Stimulated activated naive CD8-positive, alpha-beta T cell treated with anti-CD3 and anti-CD28 coated beads, Interleukin-15, amount 100 ng/mL, for 72 hours (primary cell): ENCODE measurements at regions not wholly inside any gene's neighbourhood (a gene's known extent, or its start where the extent isn't known, plus 50 kb on each side); places are given as distances from the start of the nearest gene placed in this dataset.
"Not testable (repeated sequence)": the region's sequence is repeated elsewhere in the genome, so short reads cannot be mapped to it uniquely, and the experiment has no call there.

ENCODE experiments used
- ATAC-seq: fragments of 150-1000 bp; cut with Tn5 transposase; 2 replicates; pipeline ENCODE4 v1.10.0; 2021; ENCODE audit warnings: mild to moderate bottlenecking, moderate library complexity
- DNase-seq, 2 donors: peaks; one replicate each; pipeline ENCODE4 v3.0.0; 2021 to 2022
- H3K27ac Mint-ChIP-seq, 2 donors: one replicate each; pipeline ENCODE4 v1.8.0; 2022; ENCODE audit warnings: mild to moderate bottlenecking in 2 of 2, mixed read lengths in 2 of 2, moderate library complexity in 2 of 2
- H3K27me3 Mint-ChIP-seq: one replicate; pipeline ENCODE4 v1.8.0; 2022; ENCODE audit warnings: mixed read lengths
- H3K4me1 Mint-ChIP-seq: one replicate; pipeline ENCODE4 v1.8.0; 2022; ENCODE audit warnings: mild to moderate bottlenecking, mixed read lengths
- H3K4me3 Mint-ChIP-seq, 2 donors: one replicate each; pipeline ENCODE4 v1.8.0; 2022; ENCODE audit warnings: mild to moderate bottlenecking in 2 of 2, mixed read lengths in 2 of 2, moderate library complexity in 1 of 2
- H3K9me3 Mint-ChIP-seq, 2 donors: one replicate each; pipeline ENCODE4 v1.8.0; 2022; ENCODE audit warnings: mixed read lengths in 2 of 2

- DNase-seq (no peak), ATAC-seq (no peak)
- H3K4me1 Mint-ChIP-seq, result no peaks in the 10 kb centered on the region
- peaks cover 0 to 7% of the 10 kb centered on the region in 2 donors for H3K9me3 Mint-ChIP-seq
- H3K27ac Mint-ChIP-seq, result no peak overlapping the region
- H3K4me3 Mint-ChIP-seq, result no peak overlapping the region
- no peaks in the 10 kb centered on the region for H3K27me3 Mint-ChIP-seq
Measured at GRCh38 chr6:88519301-88520016, 353.3 kb upstream of the CNR1 start.

GRCh38 chr6:88517737-88518136 lies 351.6 kb upstream of the CNR1 start:
- Mint-ChIP-seq H3K9me3 (peaks cover 0 to 7% of the 10 kb centered on the region in 2 donors), H3K27ac (no peak overlapping the region), H3K4me1 (no peaks in the 10 kb centered on the region), H3K27me3 (peaks cover 7% of the 10 kb centered on the region), H3K4me3 (no peak overlapping the region)
- DNase-seq (no peak), ATAC-seq (no peak)

DNA sequence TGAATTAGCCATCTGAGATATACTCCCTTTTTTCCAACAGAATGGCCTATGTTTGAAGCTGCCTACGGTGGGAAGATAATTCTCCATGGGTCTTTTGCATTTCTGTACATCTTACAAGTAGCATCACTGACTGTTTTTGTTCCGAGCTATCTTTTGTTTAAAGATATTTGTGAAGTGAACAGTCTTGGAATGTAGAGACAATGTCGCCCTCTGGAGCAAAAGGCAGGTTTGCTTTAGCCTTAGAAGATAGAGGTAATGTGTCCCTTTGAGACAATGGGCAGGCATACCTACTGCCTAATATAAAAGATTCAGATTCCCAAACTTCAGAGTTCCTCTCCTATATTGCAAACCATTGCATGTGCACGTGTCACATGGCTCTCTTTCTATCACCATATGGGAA lies 347.8 kb upstream of the CNR1 start:
- H3K4me1 Mint-ChIP-seq, result no peaks in the 10 kb centered on the region

GRCh38 chr6:88513471-88513870 lies 347.3 kb upstream of the CNR1 start:
- DNase-seq, result no peak
- no peak overlapping the region for H3K27ac Mint-ChIP-seq
- H3K27me3 Mint-ChIP-seq, result peaks cover 7% of the 10 kb centered on the region
- H3K4me1 Mint-ChIP-seq, result no peaks in the 10 kb centered on the region
- H3K9me3 Mint-ChIP-seq, result peaks cover 0 to 7% of the 10 kb centered on the region in 2 donors
- ATAC-seq, result no peak
- no peak overlapping the region for H3K4me3 Mint-ChIP-seq

More for the DNA sequence above, 347.8 kb upstream of the CNR1 start:
- ATAC-seq (no peak), DNase-seq (no peak)
- Mint-ChIP-seq H3K27ac (no peak overlapping the region), H3K9me3 (peaks cover 0 to 4% of the 10 kb centered on the region in 2 donors), H3K27me3 (peaks cover 7% of the 10 kb centered on the region), H3K4me3 (no peak overlapping the region)

DNA sequence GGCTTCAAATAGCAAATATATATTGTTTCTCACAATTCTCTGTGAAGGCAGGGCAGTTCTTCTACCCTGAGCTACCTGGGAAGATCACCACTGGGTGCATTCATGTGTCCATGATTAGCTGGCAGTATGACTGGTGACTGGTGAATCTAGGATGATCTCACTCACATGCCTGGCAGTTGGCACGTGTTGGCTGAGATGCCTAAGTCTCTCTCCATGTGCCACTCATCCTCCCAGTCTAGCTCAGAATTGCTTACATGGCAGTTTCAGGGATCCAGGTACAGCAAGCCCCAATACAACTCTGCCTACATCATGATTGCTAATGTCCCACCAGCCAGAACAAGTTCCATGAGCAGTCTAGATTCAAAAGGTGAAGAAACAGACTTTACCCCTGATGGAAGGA lies 346.8 kb upstream of the CNR1 start:
- DNase-seq (no peak), ATAC-seq (no peak)
- Mint-ChIP-seq H3K9me3 (peaks cover 0 to 7% of the 10 kb centered on the region in 2 donors), H3K4me1 (no peaks in the 10 kb centered on the region), H3K27ac (no peak overlapping the region), H3K27me3 (peaks cover 7% of the 10 kb centered on the region), H3K4me3 (no peak overlapping the region)

GRCh38 chr6:88502391-88502790 lies 336.2 kb upstream of the CNR1 start:
- H3K4me1 Mint-ChIP-seq, result no peaks in the 10 kb centered on the region

GRCh38 chr6:88499845-88500699 lies 333.9 kb upstream of the CNR1 start:
- peaks cover 3 to 11% of the 10 kb centered on the region in 2 donors for H3K9me3 Mint-ChIP-seq
- peaks cover 30% of the 10 kb centered on the region for H3K27me3 Mint-ChIP-seq
- H3K4me3 Mint-ChIP-seq, result no peak overlapping the region
- no peak for ATAC-seq
- H3K4me1 Mint-ChIP-seq, result no peaks in the 10 kb centered on the region
- H3K27ac Mint-ChIP-seq, result no peak overlapping the region
- DNase-seq, result no peak

More at GRCh38 chr6:88502391-88502790, 336.2 kb upstream of the CNR1 start:
- H3K27ac Mint-ChIP-seq, result no peak overlapping the region
- no peak for DNase-seq
- H3K27me3 Mint-ChIP-seq, result peaks cover 27% of the 10 kb centered on the region
- H3K9me3 Mint-ChIP-seq, result peaks cover 8 to 18% of the 10 kb centered on the region in 2 donors
- ATAC-seq, result no peak
- no peak overlapping the region for H3K4me3 Mint-ChIP-seq

GRCh38 chr6:88499436-88499835 lies 333.3 kb upstream of the CNR1 start:
- Mint-ChIP-seq H3K27ac (no peak overlapping the region), H3K4me3 (no peak overlapping the region), H3K9me3 (peaks cover 0 to 11% of the 10 kb centered on the region in 2 donors), H3K27me3 (peaks cover 36% of the 10 kb centered on the region), H3K4me1 (no peaks in the 10 kb centered on the region)
- ATAC-seq (no peak), DNase-seq (no peak)

- not testable (repeated sequence) for H3K4me3 Mint-ChIP-seq, H3K4me1 Mint-ChIP-seq, H3K27ac Mint-ChIP-seq, DNase-seq, ATAC-seq
- Mint-ChIP-seq H3K27me3 (peaks cover 48% of the 10 kb centered on the region), H3K9me3 (peaks cover 0 to 11% of the 10 kb centered on the region in 2 donors)
Measured at GRCh38 chr6:88497403-88497802, 331.3 kb upstream of the CNR1 start.

DNA sequence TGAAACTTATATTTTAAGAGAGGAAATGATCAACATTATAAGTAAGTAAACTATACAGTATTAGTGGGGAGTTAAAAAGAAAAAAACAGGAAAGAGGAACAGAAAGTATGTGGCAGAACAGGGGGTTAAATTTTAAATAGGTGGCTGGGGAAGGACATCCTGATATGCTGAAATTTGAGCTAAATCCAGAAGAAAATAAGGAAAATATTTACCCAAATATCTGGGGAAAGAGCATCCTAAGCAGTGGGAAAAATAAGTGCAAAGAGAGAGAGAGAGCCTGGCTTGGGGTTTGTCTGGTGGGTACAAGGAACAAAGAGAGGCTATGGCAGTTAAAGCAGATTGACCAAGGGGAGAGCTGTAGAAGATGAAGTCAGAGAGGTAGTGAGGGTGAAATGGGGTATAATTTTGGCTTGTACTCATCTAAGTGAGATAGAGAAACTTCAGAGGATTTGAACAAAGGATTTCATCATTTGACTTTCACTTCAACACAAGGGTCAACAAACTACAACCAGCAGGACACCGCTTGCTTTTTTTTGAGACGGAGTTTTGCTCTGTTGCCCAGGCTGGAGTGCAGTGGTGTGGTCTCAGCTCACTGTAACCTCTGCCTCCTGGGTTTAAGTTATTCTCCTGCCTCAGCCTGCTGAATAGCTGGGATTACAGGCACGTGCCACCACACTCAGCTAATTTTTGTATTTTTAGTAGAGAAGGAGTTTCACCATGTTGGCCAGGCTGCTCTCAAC lies 328.4 kb upstream of the CNR1 start:
- peaks cover 33% of the 10 kb centered on the region for H3K27me3 Mint-ChIP-seq
- no peak overlapping the region for H3K4me3 Mint-ChIP-seq
- no peak for DNase-seq
- no peaks in the 10 kb centered on the region for H3K4me1 Mint-ChIP-seq
- ATAC-seq, result no peak
- no peak overlapping the region for H3K27ac Mint-ChIP-seq
- peaks cover 0 to 11% of the 10 kb centered on the region in 2 donors for H3K9me3 Mint-ChIP-seq

DNA sequence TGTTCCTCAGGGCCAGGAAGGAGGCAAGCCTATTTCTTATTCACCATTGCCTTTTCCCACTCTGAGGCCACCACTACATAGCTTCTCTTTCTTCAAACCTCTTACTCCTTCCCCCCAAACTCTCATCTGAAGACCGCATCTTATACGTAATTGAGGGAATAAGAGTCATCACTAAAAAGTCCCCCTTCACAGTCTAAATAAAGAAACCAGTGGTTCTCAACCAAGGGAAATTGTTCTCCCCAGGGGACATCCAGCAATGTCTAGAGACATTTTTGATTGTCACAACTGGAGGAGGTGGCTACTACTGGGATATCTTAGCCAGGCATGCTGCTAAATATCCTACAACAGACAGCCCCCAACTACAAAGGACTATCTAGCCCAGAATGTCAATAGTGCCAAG lies 327.6 kb upstream of the CNR1 start:
- H3K4me3 Mint-ChIP-seq, result no peak overlapping the region
- DNase-seq (no peak), ATAC-seq (no peak)
- H3K27me3 Mint-ChIP-seq, result peaks cover 30% of the 10 kb centered on the region
- H3K27ac Mint-ChIP-seq, result no peak overlapping the region
- H3K4me1 Mint-ChIP-seq, result no peaks in the 10 kb centered on the region
- peaks cover 0 to 11% of the 10 kb centered on the region in 2 donors for H3K9me3 Mint-ChIP-seq

GRCh38 chr6:88492824-88493223 lies 326.7 kb upstream of the CNR1 start:
- H3K4me3 Mint-ChIP-seq, result no peak overlapping the region
- ATAC-seq (no peak), DNase-seq (no peak)
- H3K27ac Mint-ChIP-seq, result no peak overlapping the region
- peaks cover 28% of the 10 kb centered on the region for H3K27me3 Mint-ChIP-seq
- peaks cover 0 to 6% of the 10 kb centered on the region in 2 donors for H3K9me3 Mint-ChIP-seq
- H3K4me1 Mint-ChIP-seq, result no peaks in the 10 kb centered on the region

DNA sequence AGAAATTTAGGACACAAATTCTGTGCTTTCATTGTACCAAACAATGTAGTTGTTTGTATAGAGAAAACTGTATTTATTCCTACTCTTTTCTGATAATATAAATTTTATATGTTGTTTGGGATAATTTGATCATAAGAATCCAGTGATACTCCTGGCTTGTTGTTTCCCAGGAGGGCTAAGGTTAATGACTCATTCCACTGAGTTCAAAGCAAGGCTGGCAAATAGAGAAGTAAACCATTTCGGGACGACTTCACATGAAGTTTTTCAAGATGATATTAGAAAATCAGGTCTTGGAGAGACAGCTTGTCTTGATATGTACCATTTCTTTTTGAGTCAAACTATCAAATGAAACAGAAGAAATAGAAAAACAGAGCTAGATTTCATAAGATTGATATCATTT lies 326.1 kb upstream of the CNR1 start:
- H3K27me3 Mint-ChIP-seq, result peaks cover 28% of the 10 kb centered on the region
- ATAC-seq (no peak), DNase-seq (no peak)
- peaks cover 0 to under 1% of the 10 kb centered on the region in 2 donors for H3K9me3 Mint-ChIP-seq
- no peaks in the 10 kb centered on the region for H3K4me1 Mint-ChIP-seq
- H3K27ac Mint-ChIP-seq, result no peak overlapping the region
- H3K4me3 Mint-ChIP-seq, result no peak overlapping the region

DNA sequence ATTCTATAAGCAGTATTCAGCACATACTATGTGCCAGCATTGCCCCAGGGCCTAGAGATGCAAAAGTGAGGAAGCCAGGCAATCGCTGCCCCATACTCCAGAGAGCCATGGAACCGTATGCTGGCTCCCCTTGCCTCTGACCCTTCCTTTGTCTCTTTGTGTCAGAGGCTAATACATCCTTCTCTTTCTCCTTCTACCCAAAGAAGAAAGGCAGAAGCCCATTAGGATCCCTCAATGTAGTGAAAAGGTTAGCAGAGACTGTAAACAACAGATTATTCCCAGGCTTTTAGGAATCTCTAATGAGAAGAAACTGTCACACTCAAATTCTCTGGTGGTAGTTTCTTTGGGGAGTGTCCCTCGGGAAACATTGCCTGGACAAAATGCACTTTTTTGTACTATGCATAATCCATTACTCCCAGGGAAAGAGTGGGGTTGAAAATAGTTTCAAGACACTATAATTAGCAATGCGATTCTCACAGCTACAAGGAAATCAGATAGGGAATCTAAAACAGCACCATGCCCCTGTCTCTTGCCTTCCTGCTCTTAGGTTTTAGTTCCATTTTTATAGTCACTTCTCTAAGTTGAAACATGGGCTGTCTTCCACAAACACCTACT lies 325.2 kb upstream of the CNR1 start:
- H3K9me3 Mint-ChIP-seq, result no peaks in the 10 kb centered on the region
- H3K4me3 Mint-ChIP-seq, result no peak overlapping the region
- ATAC-seq, result no peak
- peaks cover 28% of the 10 kb centered on the region for H3K27me3 Mint-ChIP-seq
- no peak for DNase-seq
- peak overlapping the region; percentile 53 to 60 for H3K27ac Mint-ChIP-seq
- no peaks in the 10 kb centered on the region for H3K4me1 Mint-ChIP-seq

DNA sequence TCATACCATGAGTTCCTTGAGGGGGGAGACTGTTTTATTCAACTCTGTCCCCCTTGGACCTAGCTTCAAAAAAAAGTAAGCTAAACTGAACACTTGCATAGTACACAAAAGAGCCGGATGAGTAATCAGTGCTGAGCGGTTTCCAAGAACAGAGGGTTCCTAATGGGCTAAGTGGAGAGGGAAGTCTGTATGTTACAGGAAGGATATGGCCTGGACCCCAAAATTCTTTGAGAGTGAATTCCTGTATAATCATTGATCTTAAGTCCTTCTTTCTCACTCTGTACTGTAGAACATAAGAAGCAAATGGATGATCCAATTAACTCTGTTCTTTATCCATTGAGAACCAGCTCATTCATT lies 324.7 kb upstream of the CNR1 start:
- no peaks in the 10 kb centered on the region for H3K4me1 Mint-ChIP-seq
- ATAC-seq, result no peak
- H3K9me3 Mint-ChIP-seq, result no peaks in the 10 kb centered on the region
- no peak overlapping the region for H3K4me3 Mint-ChIP-seq
- peak overlapping the region in 1 of 2 donors; percentile 60 for H3K27ac Mint-ChIP-seq
- peaks cover 28% of the 10 kb centered on the region for H3K27me3 Mint-ChIP-seq
- no peak for DNase-seq
